ENCODE measurements at regions not wholly inside any gene's neighbourhood (a gene's known extent, or its start where the extent isn't known, plus 50 kb on each side); places are given as distances from the start of the nearest gene placed in this dataset.

DNA sequence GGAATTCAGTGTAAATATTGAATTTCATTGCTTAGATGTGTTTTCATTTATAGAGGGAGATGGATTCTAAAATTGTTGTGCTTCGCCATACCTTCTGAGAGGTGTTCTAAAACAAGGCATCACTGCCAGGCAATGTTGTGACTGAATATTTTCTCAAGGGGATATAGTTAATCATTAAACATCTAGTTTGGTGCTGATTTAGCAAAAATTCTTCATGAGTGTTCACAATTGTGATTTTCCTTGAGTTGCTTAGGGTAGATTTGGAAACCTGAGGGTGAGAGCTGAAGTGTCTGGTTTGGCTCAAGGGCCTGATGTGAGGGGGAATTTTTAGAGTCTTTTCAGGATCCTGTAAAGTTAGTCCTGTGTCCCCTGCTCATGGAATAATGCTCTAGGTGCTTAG lies 104.5 kb downstream of the MAT2B start:
- TF ChIP-seq, protein P1, sequence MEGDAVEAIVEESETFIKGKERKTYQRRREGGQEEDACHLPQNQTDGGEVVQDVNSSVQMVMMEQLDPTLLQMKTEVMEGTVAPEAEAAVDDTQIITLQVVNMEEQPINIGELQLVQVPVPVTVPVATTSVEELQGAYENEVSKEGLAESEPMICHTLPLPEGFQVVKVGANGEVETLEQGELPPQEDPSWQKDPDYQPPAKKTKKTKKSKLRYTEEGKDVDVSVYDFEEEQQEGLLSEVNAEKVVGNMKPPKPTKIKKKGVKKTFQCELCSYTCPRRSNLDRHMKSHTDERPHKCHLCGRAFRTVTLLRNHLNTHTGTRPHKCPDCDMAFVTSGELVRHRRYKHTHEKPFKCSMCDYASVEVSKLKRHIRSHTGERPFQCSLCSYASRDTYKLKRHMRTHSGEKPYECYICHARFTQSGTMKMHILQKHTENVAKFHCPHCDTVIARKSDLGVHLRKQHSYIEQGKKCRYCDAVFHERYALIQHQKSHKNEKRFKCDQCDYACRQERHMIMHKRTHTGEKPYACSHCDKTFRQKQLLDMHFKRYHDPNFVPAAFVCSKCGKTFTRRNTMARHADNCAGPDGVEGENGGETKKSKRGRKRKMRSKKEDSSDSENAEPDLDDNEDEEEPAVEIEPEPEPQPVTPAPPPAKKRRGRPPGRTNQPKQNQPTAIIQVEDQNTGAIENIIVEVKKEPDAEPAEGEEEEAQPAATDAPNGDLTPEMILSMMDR (IDR thresholded peaks at IDR 0.05), result no peak
- TF ChIP-seq EZH2 (IDR thresholded peaks at IDR 0.05; ENCODE audit: borderline replicate concordance, insufficient read depth, low read depth, low read length, poor library complexity, severe bottlenecking), result no peak
